Activated B cell treated with CpG ODN at 0.5 μM for 24 hours (primary cell): ENCODE measurements at regions not wholly inside any gene's neighbourhood (a gene's known extent, or its start where the extent isn't known, plus 50 kb on each side); places are given as distances from the start of the nearest gene placed in this dataset.
"Not testable (repeated sequence)": the region's sequence is repeated elsewhere in the genome, so short reads cannot be mapped to it uniquely, and the experiment has no call there.

ENCODE experiments used
- ATAC-seq: fragments of 200-7000 bp; cut with Tn5 transposase; one replicate; pipeline ENCODE4 v1.10.0; 2021; ENCODE audit warnings: low read depth, mild to moderate bottlenecking, moderate library complexity
- CTCF ChIA-PET: fragments of 350-600 bp; sonication (Branson Sonifier 250); formaldehyde crosslinking; loops from one replicate; lab custom pipeline; 2021; ENCODE audit warnings: antibody characterized with exemption; lab: Charles Lee
- POLR2A ChIA-PET: fragments of 350-600 bp; sonication (Branson Sonifier 250); formaldehyde crosslinking; loops from one replicate; lab custom pipeline; 2021; ENCODE audit warnings: antibody characterized with exemption; lab: Charles Lee
- DNase-seq: peaks from one replicate; pipeline ENCODE4 v3.0.0; 2022
- H3K27ac Mint-ChIP-seq: one replicate; pipeline ENCODE4 v1.8.0; 2020; ENCODE audit warnings: mixed read lengths
- H3K27me3 Mint-ChIP-seq: one replicate; pipeline ENCODE4 v1.8.0; 2021; ENCODE audit warnings: mixed read lengths
- H3K36me3 Mint-ChIP-seq: one replicate; pipeline ENCODE4 v1.8.0; 2021; ENCODE audit warnings: low read depth, mixed read lengths
- H3K4me1 Mint-ChIP-seq: one replicate; pipeline ENCODE4 v1.8.0; 2021; ENCODE audit warnings: mixed read lengths
- H3K4me3 Mint-ChIP-seq: one replicate; pipeline ENCODE4 v1.8.0; 2020; ENCODE audit warnings: mild to moderate bottlenecking, mixed read lengths
- H3K9me3 Mint-ChIP-seq: one replicate; pipeline ENCODE4 v1.8.0; 2020; ENCODE audit warnings: mixed read lengths
- CTCF ChIP-seq: fragments of 200-600 bp; IDR thresholded peaks from one replicate; pipeline ENCODE4 v1.8.0; 2022; ENCODE audit warnings: antibody characterized with exemption, mild to moderate bottlenecking
- intact Hi-C: fragments of 100-400 bp; cut with micrococcal nuclease; formaldehyde crosslinking; loops from one replicate; pipeline ENCODE4 v1.15.1; 2024

- Mint-ChIP-seq H3K4me3 (no peak overlapping the region), H3K27me3 (peaks cover 7% of the 10 kb centered on the region), H3K4me1 (no peaks in the 10 kb centered on the region), H3K27ac (no peak overlapping the region), H3K9me3 (peaks cover 9% of the 10 kb centered on the region), H3K36me3 (no peaks in the 10 kb centered on the region)
- CTCF ChIA-PET, result no interaction called here
- no peak for TF ChIP-seq CTCF
- DNase-seq (no peak), ATAC-seq (no peak)
- intact Hi-C loops, result no loop called here
- POLR2A ChIA-PET, result no interaction called here
Measured at GRCh38 chr1:109840011-109840629, 70.5 kb upstream of the CSF1 start.

- H3K27ac Mint-ChIP-seq, H3K9me3 Mint-ChIP-seq, H3K27me3 Mint-ChIP-seq, POLR2A ChIA-PET, intact Hi-C loops, CTCF ChIA-PET, ATAC-seq, H3K4me3 Mint-ChIP-seq, H3K4me1 Mint-ChIP-seq, H3K36me3 Mint-ChIP-seq, DNase-seq: not testable (repeated sequence)
Measured at GRCh38 chr1:109839276-109839675, 71.4 kb upstream of the CSF1 start.

- TF ChIP-seq CTCF, result no peak
- no peaks in the 10 kb centered on the region for H3K36me3 Mint-ChIP-seq
- intact Hi-C loops, result no loop called here
- DNase-seq (no peak), ATAC-seq (no peak)
- H3K4me3 Mint-ChIP-seq, result no peak overlapping the region
- CTCF ChIA-PET, result no interaction called here
- POLR2A ChIA-PET, result no interaction called here
- peaks cover 7% of the 10 kb centered on the region for H3K27me3 Mint-ChIP-seq
- H3K9me3 Mint-ChIP-seq, result peaks cover 9% of the 10 kb centered on the region
- H3K4me1 Mint-ChIP-seq, result no peaks in the 10 kb centered on the region
- H3K27ac Mint-ChIP-seq, result no peak overlapping the region
Measured at GRCh38 chr1:109838838-109839240, 71.8 kb upstream of the CSF1 start.

GRCh38 chr1:109837852-109838570, 72.6 kb upstream of the CSF1 start:
- CTCF ChIA-PET, result no interaction called here
- H3K27me3 Mint-ChIP-seq, result peaks cover 10% of the 10 kb centered on the region
- no peak for DNase-seq

GRCh38 chr1:109835645-109836044, 71.9 kb upstream of the EPS8L3 start:
- POLR2A ChIA-PET, CTCF ChIA-PET, H3K36me3 Mint-ChIP-seq: not testable (repeated sequence)

More at GRCh38 chr1:109837852-109838570, 72.6 kb upstream of the CSF1 start:
- TF ChIP-seq CTCF, result no peak
- POLR2A ChIA-PET, result no interaction called here
- Mint-ChIP-seq H3K27ac (no peak overlapping the region), H3K4me3 (no peak overlapping the region), H3K4me1 (no peaks in the 10 kb centered on the region), H3K36me3 (no peaks in the 10 kb centered on the region), H3K9me3 (peaks cover 9% of the 10 kb centered on the region)
- intact Hi-C loops, result no loop called here
- no peak for ATAC-seq

GRCh38 chr1:109834951-109835350, 71.2 kb upstream of the EPS8L3 start:
- H3K4me3 Mint-ChIP-seq, result no peak overlapping the region
- ATAC-seq (no peak), DNase-seq (no peak)
- peaks cover 9% of the 10 kb centered on the region for H3K9me3 Mint-ChIP-seq
- no peak overlapping the region for H3K27ac Mint-ChIP-seq
- H3K4me1 Mint-ChIP-seq, result no peaks in the 10 kb centered on the region
- no peaks in the 10 kb centered on the region for H3K36me3 Mint-ChIP-seq
- ChIA-PET CTCF (no interaction called here), POLR2A (no interaction called here)
- TF ChIP-seq CTCF, result no peak
- intact Hi-C loops, result no loop called here
- H3K27me3 Mint-ChIP-seq, result peaks cover 16% of the 10 kb centered on the region

More at GRCh38 chr1:109835645-109836044, 71.9 kb upstream of the EPS8L3 start:
- H3K27ac Mint-ChIP-seq, intact Hi-C loops, H3K9me3 Mint-ChIP-seq, H3K4me1 Mint-ChIP-seq, ATAC-seq, DNase-seq, H3K4me3 Mint-ChIP-seq: not testable (repeated sequence)
- H3K27me3 Mint-ChIP-seq, result peaks cover 16% of the 10 kb centered on the region
